ENCODE measurements at regions not wholly inside any gene's neighbourhood (a gene's known extent, or its start where the extent isn't known, plus 50 kb on each side); places are given as distances from the start of the nearest gene placed in this dataset.

DNA sequence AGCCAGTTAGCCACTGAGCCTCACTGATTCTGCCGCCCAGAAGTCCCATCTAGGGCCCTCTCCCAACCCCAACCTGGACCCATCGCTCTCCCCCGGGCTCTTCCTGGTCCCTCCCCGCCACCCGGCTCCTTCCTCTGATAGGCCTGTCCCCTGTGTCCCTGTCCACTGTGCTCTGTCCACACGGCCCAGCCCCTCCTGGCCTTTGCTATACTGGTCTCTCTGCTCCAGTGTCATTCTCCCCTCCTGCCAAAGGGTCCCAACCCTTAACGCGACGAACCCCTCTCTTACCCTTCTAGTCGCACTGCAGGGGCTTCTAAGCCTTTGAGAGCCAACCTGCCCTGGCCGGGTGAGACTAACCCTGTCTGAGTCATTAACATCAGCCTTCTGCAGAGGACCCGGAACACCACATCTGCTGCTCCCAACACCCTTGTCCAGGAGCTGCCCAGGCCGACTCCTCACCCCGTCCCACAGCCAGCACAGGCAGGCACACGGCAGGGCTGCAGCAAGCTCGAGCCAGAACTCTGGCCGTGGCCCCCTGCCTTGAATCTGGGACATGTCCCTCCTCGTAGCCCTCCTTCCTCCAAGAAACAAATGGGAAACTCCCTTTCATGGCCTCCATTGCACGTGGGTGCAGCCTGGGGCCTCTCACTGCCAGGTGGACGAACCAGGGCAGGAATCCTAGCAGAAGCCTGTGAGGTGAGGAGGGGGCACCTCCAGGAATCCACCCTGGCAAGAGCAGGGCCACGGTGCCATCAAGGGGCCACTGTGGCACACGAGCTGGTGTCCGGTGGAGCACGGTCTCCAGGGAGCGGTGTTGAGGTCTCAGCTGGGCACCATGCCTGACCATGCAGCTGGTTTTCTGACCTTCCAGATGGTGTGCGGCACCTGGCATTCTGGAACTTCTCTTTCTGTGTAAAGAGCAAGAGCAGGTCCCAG is 140.9 kb upstream of the IQSEC1 start:
- intact Hi-C loops (cut with micrococcal nuclease), result no loop called here
- Mint-ChIP-seq H3K27ac (no peak overlapping the region), H3K36me3 (ENCODE audit: low read depth) (no peaks in the 10 kb centered on the region), H3K4me3 (no peak overlapping the region), H3K4me1 (no peaks in the 10 kb centered on the region), H3K27me3 (no peaks in the 10 kb centered on the region), H3K9me3 (no peaks in the 10 kb centered on the region)
- DNase-seq, result no peak

DNA sequence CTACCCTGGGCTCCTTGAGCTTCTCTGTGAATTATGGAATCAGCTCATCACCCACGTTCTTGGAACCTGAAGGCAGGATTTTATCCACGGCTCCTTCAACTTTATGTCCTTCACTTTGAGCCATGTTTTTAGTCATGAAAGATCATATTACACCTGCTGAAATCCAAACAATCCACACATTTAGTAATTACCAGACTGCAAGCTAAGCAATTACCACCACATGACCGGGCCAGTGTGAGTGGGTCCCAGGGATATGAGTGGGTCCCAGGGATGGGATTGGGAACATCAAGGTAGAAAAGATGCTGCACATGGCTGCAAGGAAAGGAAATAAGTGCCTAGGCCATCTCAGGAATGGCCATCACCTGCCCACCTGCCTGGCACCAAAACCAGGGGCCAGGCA is 140.3 kb upstream of the IQSEC1 start:
- H3K4me1 Mint-ChIP-seq, result no peaks in the 10 kb centered on the region
- intact Hi-C loops (cut with micrococcal nuclease), result no loop called here
- H3K36me3 Mint-ChIP-seq (ENCODE audit: low read depth), result no peaks in the 10 kb centered on the region
- H3K9me3 Mint-ChIP-seq, result no peaks in the 10 kb centered on the region
- no peak overlapping the region for H3K4me3 Mint-ChIP-seq
- H3K27ac Mint-ChIP-seq, result no peak overlapping the region
- no peak for DNase-seq
- no peaks in the 10 kb centered on the region for H3K27me3 Mint-ChIP-seq

DNA sequence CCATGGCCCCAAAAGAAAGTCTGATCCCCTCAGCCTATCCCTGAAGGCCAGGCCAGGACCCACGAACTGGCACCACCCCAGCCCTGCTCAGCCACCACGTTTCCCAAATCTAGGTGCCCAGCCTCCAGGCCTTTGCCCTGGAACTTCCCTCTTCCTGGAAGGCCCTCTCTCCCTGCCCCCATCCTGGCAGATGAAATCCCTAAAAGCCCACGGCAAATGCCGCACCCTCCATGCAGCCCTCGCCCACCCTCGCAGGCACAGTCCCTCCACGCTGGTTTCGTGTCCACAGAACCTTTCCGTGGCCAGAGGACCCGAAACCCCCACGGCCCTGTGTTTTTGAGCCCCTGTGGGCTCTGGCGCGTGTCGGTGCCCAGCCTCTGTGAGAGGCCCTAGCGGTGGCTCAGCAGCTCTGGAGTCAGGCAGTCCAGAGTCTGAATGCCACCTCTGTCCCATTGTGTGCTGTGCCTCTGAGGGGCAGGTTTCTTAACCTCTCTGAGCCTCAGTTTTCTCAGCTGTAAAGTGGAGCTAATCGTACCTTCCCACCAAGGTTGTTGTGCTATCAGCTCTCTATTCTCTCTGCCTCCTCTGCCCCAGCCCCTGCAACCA is 138.5 kb upstream of the IQSEC1 start:
- Mint-ChIP-seq H3K4me3 (no peak overlapping the region), H3K36me3 (ENCODE audit: low read depth) (no peaks in the 10 kb centered on the region), H3K27ac (no peak overlapping the region), H3K27me3 (peaks cover 7% of the 10 kb centered on the region), H3K9me3 (no peaks in the 10 kb centered on the region), H3K4me1 (no peaks in the 10 kb centered on the region)
- no peak for DNase-seq
- intact Hi-C loops (cut with micrococcal nuclease), result no loop called here

DNA sequence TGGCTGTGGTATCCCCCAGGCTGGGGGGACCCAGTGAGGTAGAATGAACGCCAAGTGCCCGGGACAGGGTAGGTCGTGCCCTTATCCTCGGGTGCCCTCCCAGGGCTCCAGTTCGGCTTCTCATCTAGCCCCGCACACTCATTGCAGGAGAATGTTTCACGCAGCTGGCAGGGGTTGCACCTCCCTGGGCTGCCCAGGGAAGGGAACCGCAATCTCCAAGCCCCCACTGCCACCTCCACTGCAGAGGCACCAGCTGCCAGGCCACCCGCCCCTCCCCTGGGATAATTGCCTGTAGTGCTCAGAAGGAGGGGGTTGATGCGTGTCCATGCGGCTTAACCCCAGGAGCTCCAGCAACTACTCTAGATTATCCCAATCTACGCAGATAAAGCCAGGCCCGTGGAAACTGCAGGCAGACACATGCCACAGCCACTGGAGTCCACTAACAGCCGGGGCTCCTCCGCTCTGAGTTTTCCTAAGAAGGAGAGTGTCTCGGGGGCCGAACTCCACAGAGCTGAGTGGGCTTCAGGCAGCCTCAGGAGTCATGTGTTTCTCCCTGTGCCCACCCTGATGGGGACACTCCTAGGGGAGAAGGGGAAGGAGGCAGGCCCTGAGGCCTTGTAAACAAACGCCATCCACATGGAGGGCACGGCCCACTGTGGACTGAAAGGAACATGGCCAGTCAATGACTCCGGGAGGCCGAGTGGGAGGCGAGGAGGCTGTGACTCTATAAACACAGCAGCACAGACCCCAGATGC is 137.2 kb upstream of the IQSEC1 start:
- H3K4me3 Mint-ChIP-seq, result no peak overlapping the region
- no peak for DNase-seq
- no peaks in the 10 kb centered on the region for H3K36me3 Mint-ChIP-seq (ENCODE audit: low read depth)
- no peak overlapping the region for H3K27ac Mint-ChIP-seq
- no peaks in the 10 kb centered on the region for H3K9me3 Mint-ChIP-seq
- intact Hi-C loops (cut with micrococcal nuclease), result no loop called here
- H3K4me1 Mint-ChIP-seq, result no peaks in the 10 kb centered on the region
- peaks cover 17% of the 10 kb centered on the region for H3K27me3 Mint-ChIP-seq

DNA sequence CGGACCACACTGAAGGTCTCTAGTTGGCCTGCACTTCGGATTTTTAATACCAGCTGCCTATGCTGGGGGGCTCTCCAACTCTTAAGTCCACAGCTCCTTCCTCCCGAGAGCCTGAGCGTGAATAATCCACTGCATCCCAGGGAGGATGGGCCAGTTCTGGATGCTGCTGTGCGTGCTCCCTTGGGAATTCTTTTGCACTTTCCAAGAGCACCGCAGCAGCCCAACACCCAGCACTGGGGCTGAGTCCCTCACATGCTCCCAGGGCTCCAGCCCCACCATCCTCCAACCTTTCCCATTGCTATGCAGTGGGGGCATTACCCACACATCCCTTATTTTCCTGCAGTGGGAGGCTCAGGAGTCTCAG is 136.4 kb upstream of the IQSEC1 start:
- Mint-ChIP-seq H3K27me3 (peaks cover 23% of the 10 kb centered on the region), H3K36me3 (ENCODE audit: low read depth) (no peaks in the 10 kb centered on the region), H3K4me3 (no peak overlapping the region), H3K4me1 (no peaks in the 10 kb centered on the region), H3K27ac (no peak overlapping the region), H3K9me3 (no peaks in the 10 kb centered on the region)
- DNase-seq, result no peak
- intact Hi-C loops (cut with micrococcal nuclease), result no loop called here

DNA sequence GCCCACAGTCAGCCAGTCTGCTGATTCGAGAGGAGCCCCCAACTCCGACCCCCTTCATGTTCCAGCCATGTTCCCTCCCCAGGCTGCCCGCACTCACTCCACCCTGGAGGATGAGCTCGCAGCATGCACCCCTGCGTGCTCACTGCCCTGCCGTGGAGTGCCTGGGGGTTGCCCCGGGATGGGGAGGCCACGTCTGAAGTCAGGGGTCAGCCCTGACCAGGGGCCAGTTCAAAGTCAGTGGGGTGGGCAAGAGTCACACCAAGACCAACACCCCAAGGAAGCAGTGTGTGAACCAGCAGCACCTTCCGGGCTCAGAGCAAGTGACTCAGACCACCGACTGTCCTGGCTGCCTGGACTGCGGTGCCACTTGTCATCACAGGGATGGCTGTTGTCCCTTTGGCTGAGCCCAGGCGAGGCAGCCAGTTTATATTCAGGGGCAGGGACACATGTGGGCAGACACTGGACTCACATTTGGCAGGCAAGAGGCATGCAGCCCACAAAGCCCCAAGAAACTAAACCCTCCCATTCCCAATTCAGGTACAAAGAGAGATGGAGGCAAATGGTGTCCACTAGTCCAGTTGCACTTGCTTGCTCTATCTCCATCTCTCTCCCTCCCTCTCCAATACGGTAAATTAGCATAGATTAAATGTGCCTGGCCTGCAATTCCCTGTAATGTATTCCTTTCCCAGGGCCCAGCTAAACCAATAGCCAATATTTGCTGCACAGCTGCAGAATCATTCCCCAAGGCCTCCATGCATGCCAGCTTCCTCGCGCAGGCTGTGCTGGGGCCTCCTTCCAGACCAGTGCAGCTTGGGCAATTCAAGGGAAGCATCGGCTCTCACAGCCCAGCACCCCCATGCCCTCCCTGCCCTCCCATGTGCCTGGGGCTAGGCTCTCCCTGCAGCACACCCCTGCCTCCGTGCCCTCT is 135.7 kb upstream of the IQSEC1 start:
- intact Hi-C loops (cut with micrococcal nuclease), result no loop called here
- no peaks in the 10 kb centered on the region for H3K4me1 Mint-ChIP-seq
- no peak overlapping the region for H3K27ac Mint-ChIP-seq

DNA sequence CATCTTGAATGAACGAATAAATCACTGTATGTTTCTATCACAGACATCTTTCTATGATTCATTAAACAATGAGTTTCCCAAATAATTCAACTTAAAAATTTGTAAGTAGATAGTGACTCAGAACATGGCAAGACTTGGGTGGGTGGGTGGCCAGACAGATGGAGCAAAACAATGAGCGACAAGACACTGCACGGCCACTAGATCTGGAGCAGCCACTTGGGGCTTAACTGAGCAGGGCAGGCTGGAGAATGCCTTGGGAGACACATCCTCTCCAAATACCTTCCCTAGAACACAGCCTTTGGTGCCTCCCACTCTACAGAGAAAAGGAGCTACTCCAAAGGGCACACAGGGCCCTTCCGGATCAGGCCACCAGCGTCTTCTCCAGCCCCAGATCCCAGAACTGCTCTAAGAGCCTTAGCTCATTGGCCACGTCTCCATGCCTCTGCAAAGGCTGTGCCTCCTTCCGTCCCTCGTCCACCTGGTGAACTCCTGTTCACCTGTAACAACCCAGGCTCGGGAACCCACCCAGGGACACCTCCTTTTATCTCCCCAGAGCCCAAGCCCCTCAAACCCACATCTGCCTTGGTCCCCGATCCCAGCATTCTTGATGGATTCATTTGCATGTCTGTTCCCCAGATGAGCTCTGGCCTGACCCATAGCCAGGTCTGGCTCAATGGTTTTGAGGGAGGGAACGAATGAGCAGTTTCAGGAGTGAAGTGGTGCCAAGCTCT is 134.9 kb upstream of the IQSEC1 start:
- DNase-seq, result no peak
- intact Hi-C loops (cut with micrococcal nuclease), result no loop called here
- no peak overlapping the region for H3K27ac Mint-ChIP-seq
- H3K36me3 Mint-ChIP-seq (ENCODE audit: low read depth), result no peaks in the 10 kb centered on the region
- H3K27me3 Mint-ChIP-seq, result peaks cover 33% of the 10 kb centered on the region
- no peaks in the 10 kb centered on the region for H3K9me3 Mint-ChIP-seq
- H3K4me3 Mint-ChIP-seq, result no peak overlapping the region
- no peaks in the 10 kb centered on the region for H3K4me1 Mint-ChIP-seq

More for the DNA sequence above, 135.7 kb upstream of the IQSEC1 start:
- H3K9me3 Mint-ChIP-seq, result no peaks in the 10 kb centered on the region
- H3K4me3 Mint-ChIP-seq, result no peak overlapping the region
- H3K27me3 Mint-ChIP-seq, result peaks cover 29% of the 10 kb centered on the region
- H3K36me3 Mint-ChIP-seq (ENCODE audit: low read depth), result no peaks in the 10 kb centered on the region
- no peak for DNase-seq

DNA sequence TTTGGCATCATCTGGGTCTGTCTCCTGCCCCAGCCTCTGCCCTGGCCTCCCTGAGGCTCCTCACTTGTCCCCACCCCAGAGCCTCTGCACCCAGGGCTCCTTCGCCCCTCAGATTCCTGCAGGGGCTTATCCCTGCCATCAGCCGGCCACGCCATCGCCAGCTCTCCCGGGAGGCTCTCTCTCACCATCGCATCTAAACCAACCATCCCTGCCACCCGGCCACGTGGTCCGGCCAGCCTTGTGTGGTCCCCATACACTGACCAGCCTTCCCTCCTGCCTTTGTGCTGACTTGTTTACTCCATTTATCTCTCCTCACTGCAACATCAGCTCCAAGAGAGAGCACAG is 134.3 kb upstream of the IQSEC1 start:
- DNase-seq, result no peak
- Mint-ChIP-seq H3K27ac (no peak overlapping the region), H3K4me1 (no peaks in the 10 kb centered on the region), H3K4me3 (no peak overlapping the region), H3K9me3 (no peaks in the 10 kb centered on the region), H3K27me3 (peaks cover 37% of the 10 kb centered on the region), H3K36me3 (ENCODE audit: low read depth) (no peaks in the 10 kb centered on the region)
- intact Hi-C loops (cut with micrococcal nuclease), result no loop called here

DNA sequence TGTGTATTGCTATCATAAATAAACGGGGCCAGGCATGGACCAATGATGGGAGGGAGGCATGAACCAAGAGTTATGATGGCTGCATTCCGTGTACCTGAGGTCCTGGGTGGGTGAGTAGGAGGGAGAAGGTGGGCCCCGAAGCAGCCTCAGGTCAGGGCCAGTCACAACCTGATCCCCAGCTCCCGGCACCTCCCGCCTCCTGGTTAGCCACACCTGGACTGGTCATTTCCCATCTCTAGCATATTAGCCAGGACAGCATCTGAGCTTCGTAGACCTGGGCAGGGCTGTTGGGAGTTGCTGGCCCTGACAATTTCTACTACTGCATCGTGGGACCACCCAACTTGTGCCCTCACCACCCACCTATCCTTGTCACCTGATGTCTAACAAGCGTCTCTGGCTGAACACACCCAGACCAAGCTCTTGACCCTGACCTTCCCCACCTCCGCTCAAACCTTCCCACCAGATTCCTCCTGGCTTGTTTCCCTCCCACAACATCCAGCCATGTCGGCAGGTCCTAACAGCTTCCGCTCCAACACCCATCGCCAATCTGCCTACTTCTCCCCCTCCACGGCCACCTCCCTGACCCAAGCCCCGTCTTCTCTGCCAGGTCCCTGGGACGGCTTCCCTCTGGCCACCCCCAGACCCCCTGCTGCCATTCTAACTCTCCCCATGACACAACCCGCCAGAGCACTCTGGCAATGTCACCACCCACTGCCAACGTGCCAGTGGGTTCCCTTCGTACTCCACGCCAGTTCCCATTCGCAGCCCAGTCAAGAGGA is 133.8 kb upstream of the IQSEC1 start:
- no peak for DNase-seq
- intact Hi-C loops (cut with micrococcal nuclease), result no loop called here
- Mint-ChIP-seq H3K4me3 (no peak overlapping the region), H3K36me3 (ENCODE audit: low read depth) (no peaks in the 10 kb centered on the region), H3K9me3 (no peaks in the 10 kb centered on the region), H3K27ac (no peak overlapping the region), H3K27me3 (peaks cover 42% of the 10 kb centered on the region), H3K4me1 (no peaks in the 10 kb centered on the region)

DNA sequence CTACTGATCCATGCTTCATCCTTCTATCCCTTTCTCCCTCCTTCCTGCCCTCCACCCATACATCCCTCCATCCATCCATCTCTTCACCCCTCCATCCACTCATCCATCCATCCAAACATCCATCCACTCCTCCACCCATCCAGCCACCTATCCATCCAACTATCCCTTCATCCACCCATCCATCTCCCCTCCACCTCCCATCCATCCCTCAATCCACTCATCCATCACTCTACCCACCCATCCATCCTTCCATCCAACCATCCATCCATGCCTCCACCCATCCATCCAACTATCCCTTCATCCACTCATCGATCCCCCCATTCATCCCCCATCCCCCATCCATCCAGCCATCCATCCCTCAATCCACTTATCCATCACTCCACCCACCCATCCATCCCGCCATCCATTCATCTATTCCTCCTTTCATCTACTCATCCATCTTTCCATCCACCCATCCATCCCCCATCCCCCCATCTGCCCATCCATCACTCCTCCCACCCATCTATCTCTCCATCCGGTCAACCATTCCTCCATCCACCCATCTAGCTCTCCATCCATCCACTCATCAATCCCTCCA is 132.4 kb upstream of the IQSEC1 start:
- no peaks in the 10 kb centered on the region for H3K9me3 Mint-ChIP-seq
- no peak for DNase-seq
- peaks cover 46% of the 10 kb centered on the region for H3K27me3 Mint-ChIP-seq
- no peaks in the 10 kb centered on the region for H3K36me3 Mint-ChIP-seq (ENCODE audit: low read depth)
- H3K4me3 Mint-ChIP-seq, result no peak overlapping the region
- no peaks in the 10 kb centered on the region for H3K4me1 Mint-ChIP-seq
- no peak overlapping the region for H3K27ac Mint-ChIP-seq
- intact Hi-C loops (cut with micrococcal nuclease), result no loop called here

DNA sequence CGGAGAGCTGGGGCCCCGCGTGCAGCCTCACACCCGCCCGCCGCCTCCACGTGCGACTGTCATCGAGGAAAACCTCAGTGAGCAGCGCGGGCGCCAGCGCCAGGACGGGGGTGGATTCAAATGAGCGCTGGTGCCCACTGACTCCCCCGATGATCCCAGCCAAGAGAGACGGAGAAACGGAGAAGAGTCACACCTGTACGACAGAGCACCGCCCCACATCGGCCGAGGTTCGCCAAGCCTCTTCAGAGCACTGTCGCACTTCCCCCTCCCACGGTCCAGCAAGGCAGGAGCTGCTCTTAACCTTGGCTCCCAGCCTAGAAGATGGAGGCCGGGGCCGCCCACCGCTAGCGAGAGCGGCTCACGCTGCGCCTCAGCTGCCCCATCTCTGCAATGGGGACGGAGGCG is 130.9 kb upstream of the IQSEC1 start:
- DNase-seq, result no peak
- Mint-ChIP-seq H3K4me1 (no peaks in the 10 kb centered on the region), H3K27ac (no peak overlapping the region), H3K9me3 (no peaks in the 10 kb centered on the region), H3K36me3 (ENCODE audit: low read depth) (no peaks in the 10 kb centered on the region), H3K4me3 (no peak overlapping the region), H3K27me3 (peaks cover 50% of the 10 kb centered on the region)
- intact Hi-C loops (cut with micrococcal nuclease), result no loop called here

DNA sequence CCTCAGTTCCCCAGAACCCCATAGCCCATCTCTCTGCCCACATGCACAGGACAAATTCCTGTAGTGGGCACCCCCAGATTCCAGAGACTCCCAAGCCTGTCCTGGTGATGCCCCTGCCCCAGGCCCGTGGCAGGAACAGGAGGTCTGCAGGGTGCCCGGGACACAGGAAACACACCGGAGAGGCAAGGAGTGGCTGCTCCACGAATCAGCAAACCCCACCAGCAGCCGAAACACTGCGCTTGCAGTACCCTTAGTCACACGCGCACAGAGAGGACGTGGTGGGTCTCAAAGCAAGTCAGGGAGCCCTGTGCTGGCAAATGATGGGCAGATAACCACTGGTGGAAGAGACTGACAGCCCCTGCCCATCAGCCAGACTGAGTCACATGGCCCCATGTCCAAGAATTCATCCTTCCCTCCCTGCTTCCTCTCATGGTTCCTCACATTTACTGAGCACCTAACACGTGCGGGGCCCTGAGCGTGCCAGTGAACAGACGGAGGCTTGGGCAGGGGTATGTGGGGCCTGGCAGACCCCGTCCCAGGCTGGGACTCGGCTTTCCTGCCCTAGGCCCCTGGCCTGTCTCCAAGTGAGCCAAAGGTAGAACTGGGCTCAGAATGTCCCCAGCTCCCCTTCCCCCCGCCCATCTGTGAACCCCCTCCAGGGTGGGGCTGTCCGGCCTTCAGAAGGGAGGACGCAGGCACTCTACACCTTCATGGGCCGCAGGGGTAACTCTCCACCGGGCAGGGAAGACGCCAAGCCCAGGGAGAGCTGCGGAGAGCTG is 130.4 kb upstream of the IQSEC1 start:
- H3K4me1 Mint-ChIP-seq, result no peaks in the 10 kb centered on the region
- intact Hi-C loops (cut with micrococcal nuclease), result no loop called here
- peaks cover 50% of the 10 kb centered on the region for H3K27me3 Mint-ChIP-seq

More for the DNA sequence above, 130.4 kb upstream of the IQSEC1 start:
- Mint-ChIP-seq H3K9me3 (no peaks in the 10 kb centered on the region), H3K4me3 (no peak overlapping the region), H3K27ac (no peak overlapping the region), H3K36me3 (ENCODE audit: low read depth) (no peaks in the 10 kb centered on the region)
- DNase-seq, result no peak
